ENCODE measurements at regions not wholly inside any gene's neighbourhood (a gene's known extent, or its start where the extent isn't known, plus 50 kb on each side); places are given as distances from the start of the nearest gene placed in this dataset.

- Histone ChIP-seq H3K4me1 (ENCODE audit: control insufficient read depth, insufficient read depth, low read length) (no peaks in the 10 kb centered on the region), H3K27me3 (ENCODE audit: control insufficient read depth, insufficient read depth, low read length, poor library complexity, severe bottlenecking) (no peaks in the 10 kb centered on the region), H3K9me3 (ENCODE audit: control insufficient read depth, low read length) (no peaks in the 10 kb centered on the region), H3K27ac (ENCODE audit: insufficient read depth, low read depth, low read length, poor library complexity, severe bottlenecking) (no peak overlapping the region), H3K4me3 (ENCODE audit: insufficient read depth, low read depth, low read length) (no peak overlapping the region), H3K36me3 (ENCODE audit: control insufficient read depth, insufficient read depth, low read length) (no peaks in the 10 kb centered on the region)
- WGBS, 2 experiments = 20 to 41% methylated on average over 1 of the region's 1 CpG
Observed at GRCh38 chr5:167219298-167219697, 1072.1 kb upstream of the WWC1 start.

- Histone ChIP-seq H3K36me3 (ENCODE audit: control insufficient read depth, insufficient read depth, low read length) (no peaks in the 10 kb centered on the region), H3K4me3 (ENCODE audit: insufficient read depth, low read depth, low read length) (no peak overlapping the region), H3K27me3 (ENCODE audit: control insufficient read depth, insufficient read depth, low read length, poor library complexity, severe bottlenecking) (no peaks in the 10 kb centered on the region), H3K27ac (ENCODE audit: insufficient read depth, low read depth, low read length, poor library complexity, severe bottlenecking) (no peak overlapping the region), H3K9me3 (ENCODE audit: control insufficient read depth, low read length) (no peaks in the 10 kb centered on the region), H3K4me1 (ENCODE audit: control insufficient read depth, insufficient read depth, low read length) (no peaks in the 10 kb centered on the region)
- WGBS, 2 experiments = 86% methylated on average over 1 of the region's 1 CpG
Observed at GRCh38 chr5:167226386-167226785, 1065.1 kb upstream of the WWC1 start.

DNA sequence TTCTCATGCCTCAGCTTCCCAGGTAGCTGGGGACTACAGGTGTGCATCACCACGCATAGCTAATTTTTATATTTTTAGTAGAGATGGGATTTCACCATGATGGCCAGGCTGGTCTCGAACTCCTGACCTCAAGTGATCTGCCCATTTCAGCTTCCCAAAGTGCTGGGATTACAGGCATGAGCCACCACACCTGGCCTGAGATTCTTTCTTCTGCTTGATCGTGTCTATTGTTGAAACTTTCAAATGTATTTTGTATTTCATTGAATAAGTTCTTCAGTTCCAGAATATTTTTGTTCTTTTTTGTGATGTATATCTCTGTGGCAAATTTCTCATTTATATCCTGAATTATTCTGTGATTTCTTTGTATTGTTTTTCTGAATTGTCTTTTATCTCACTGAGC is 1063.3 kb upstream of the WWC1 start:
- Histone ChIP-seq H3K4me1 (ENCODE audit: control insufficient read depth, insufficient read depth, low read length) (no peaks in the 10 kb centered on the region), H3K27ac (ENCODE audit: insufficient read depth, low read depth, low read length, poor library complexity, severe bottlenecking) (no peak overlapping the region), H3K9me3 (ENCODE audit: control insufficient read depth, low read length) (no peaks in the 10 kb centered on the region), H3K4me3 (ENCODE audit: insufficient read depth, low read depth, low read length) (no peak overlapping the region), H3K27me3 (ENCODE audit: control insufficient read depth, insufficient read depth, low read length, poor library complexity, severe bottlenecking) (no peaks in the 10 kb centered on the region), H3K36me3 (ENCODE audit: control insufficient read depth, insufficient read depth, low read length) (no peaks in the 10 kb centered on the region)
- 88 to 89% methylated on average over 3 of the region's 3 CpGs for WGBS, 2 experiments

DNA sequence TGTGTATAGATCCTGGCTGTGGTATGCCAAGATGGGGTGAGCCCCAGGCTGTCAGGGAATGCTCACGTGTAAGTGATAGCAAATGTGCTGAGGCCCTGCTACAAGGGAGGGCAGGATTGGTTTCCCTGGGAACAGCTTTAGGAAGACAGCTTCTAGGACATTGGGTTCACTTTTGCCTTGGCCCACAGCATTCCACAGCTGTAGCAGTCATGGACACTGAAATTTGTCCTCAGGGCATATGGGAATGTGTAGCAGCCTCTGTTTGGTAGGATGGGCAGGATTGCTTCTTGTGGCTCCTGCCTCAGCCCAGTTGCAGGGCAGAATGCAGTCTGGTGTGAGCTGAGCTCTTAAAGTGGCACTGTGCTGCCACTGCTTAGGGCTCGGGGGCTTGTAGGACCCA is 1061.7 kb upstream of the WWC1 start:
- H3K9me3 ChIP-seq (ENCODE audit: control insufficient read depth, low read length) = no peaks in the 10 kb centered on the region
- H3K27me3 ChIP-seq (ENCODE audit: control insufficient read depth, insufficient read depth, low read length, poor library complexity, severe bottlenecking) = no peaks in the 10 kb centered on the region
- no peaks in the 10 kb centered on the region for H3K4me1 ChIP-seq (ENCODE audit: control insufficient read depth, insufficient read depth, low read length)
- H3K27ac ChIP-seq (ENCODE audit: insufficient read depth, low read depth, low read length, poor library complexity, severe bottlenecking) = no peak overlapping the region
- H3K4me3 ChIP-seq (ENCODE audit: insufficient read depth, low read depth, low read length) = no peak overlapping the region
- WGBS, 2 experiments = 86 to 89% methylated on average over 2 of the region's 2 CpGs
- no peaks in the 10 kb centered on the region for H3K36me3 ChIP-seq (ENCODE audit: control insufficient read depth, insufficient read depth, low read length)

DNA sequence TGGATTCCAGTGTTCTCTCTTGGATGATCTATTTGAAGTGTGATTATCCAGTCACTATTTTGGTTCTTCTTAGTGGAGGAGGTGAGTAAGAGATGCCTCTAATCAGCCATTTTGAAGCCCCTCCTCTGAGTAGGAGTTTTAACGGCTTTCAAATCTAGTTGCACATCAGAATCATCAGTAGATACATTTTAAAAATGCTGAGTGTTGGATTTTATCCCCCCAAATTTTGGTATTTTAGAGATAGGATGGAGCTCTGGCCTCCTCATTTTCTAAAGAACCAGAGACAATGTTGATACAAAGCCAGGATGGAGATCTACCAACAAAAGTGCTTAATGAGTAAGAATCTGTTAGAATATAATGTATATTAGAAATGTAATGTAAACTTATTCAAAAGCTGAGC is 1061.0 kb upstream of the WWC1 start:
- Histone ChIP-seq H3K4me1 (ENCODE audit: control insufficient read depth, insufficient read depth, low read length) (no peaks in the 10 kb centered on the region), H3K9me3 (ENCODE audit: control insufficient read depth, low read length) (no peaks in the 10 kb centered on the region), H3K4me3 (ENCODE audit: insufficient read depth, low read depth, low read length) (no peak overlapping the region), H3K36me3 (ENCODE audit: control insufficient read depth, insufficient read depth, low read length) (no peaks in the 10 kb centered on the region), H3K27ac (ENCODE audit: insufficient read depth, low read depth, low read length, poor library complexity, severe bottlenecking) (no peak overlapping the region), H3K27me3 (ENCODE audit: control insufficient read depth, insufficient read depth, low read length, poor library complexity, severe bottlenecking) (no peaks in the 10 kb centered on the region)
- WGBS, 2 experiments = 100% methylated on average over 1 of the region's 1 CpG; no CpG with 5 or more reads in 1 of the 2 experiments

GRCh38 chr5:167232675-167233311 is 1058.7 kb upstream of the WWC1 start:
- Histone ChIP-seq H3K36me3 (ENCODE audit: control insufficient read depth, insufficient read depth, low read length) (no peaks in the 10 kb centered on the region), H3K4me1 (ENCODE audit: control insufficient read depth, insufficient read depth, low read length) (no peaks in the 10 kb centered on the region), H3K27me3 (ENCODE audit: control insufficient read depth, insufficient read depth, low read length, poor library complexity, severe bottlenecking) (no peaks in the 10 kb centered on the region), H3K27ac (ENCODE audit: insufficient read depth, low read depth, low read length, poor library complexity, severe bottlenecking) (no peak overlapping the region), H3K9me3 (ENCODE audit: control insufficient read depth, low read length) (no peaks in the 10 kb centered on the region), H3K4me3 (ENCODE audit: insufficient read depth, low read depth, low read length) (no peak overlapping the region)
- WGBS, 2 experiments = 92 to 95% methylated on average over 3 of the region's 3 CpGs

DNA sequence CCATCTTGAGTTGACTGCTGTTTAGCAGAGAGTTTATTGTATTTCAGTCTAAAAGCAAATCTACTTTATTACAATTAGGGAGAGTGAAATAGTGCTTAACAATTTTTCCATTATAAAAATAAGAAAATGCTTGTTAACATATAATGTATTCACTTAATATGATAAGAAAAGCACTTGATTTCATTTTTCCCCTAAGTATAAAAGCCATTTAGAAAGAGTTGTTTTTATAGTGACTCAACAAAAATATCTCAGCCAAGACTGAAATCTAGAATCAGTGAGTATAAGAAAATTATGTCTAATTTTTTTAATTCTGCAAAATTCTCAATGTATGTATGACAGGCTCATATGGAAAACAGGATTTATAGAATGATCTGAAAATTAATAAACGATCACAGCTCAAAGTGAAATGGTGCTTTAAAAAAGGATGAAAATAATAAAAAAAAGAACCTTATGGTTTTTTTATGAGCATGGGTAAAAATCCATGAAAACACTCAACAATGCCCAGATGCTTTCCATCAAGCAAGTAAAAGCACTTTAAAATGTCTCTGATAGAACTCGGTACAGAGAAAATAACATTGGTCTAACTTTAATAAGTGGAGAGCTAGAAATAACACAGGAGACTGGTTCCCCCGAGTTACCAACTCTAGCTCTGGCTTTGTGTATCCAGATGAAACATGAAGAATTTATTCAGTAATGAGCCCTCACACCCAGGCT is 1057.8 kb upstream of the WWC1 start:
- WGBS, 2 experiments = 92 to 94% methylated on average over 3 of the region's 3 CpGs
- Histone ChIP-seq H3K9me3 (ENCODE audit: control insufficient read depth, low read length) (no peaks in the 10 kb centered on the region), H3K27ac (ENCODE audit: insufficient read depth, low read depth, low read length, poor library complexity, severe bottlenecking) (no peak overlapping the region), H3K4me1 (ENCODE audit: control insufficient read depth, insufficient read depth, low read length) (no peaks in the 10 kb centered on the region), H3K4me3 (ENCODE audit: insufficient read depth, low read depth, low read length) (no peak overlapping the region), H3K36me3 (ENCODE audit: control insufficient read depth, insufficient read depth, low read length) (no peaks in the 10 kb centered on the region), H3K27me3 (ENCODE audit: control insufficient read depth, insufficient read depth, low read length, poor library complexity, severe bottlenecking) (no peaks in the 10 kb centered on the region)

- Histone ChIP-seq H3K4me3 (ENCODE audit: insufficient read depth, low read depth, low read length) (no peak overlapping the region), H3K36me3 (ENCODE audit: control insufficient read depth, insufficient read depth, low read length) (no peaks in the 10 kb centered on the region), H3K9me3 (ENCODE audit: control insufficient read depth, low read length) (no peaks in the 10 kb centered on the region), H3K4me1 (ENCODE audit: control insufficient read depth, insufficient read depth, low read length) (no peaks in the 10 kb centered on the region), H3K27ac (ENCODE audit: insufficient read depth, low read depth, low read length, poor library complexity, severe bottlenecking) (no peak overlapping the region), H3K27me3 (ENCODE audit: control insufficient read depth, insufficient read depth, low read length, poor library complexity, severe bottlenecking) (no peaks in the 10 kb centered on the region)
- WGBS, 2 experiments = 92 to 95% methylated on average over 6 of the region's 6 CpGs
Observed at GRCh38 chr5:167241436-167242067, 1049.9 kb upstream of the WWC1 start.

- Histone ChIP-seq H3K9me3 (ENCODE audit: control insufficient read depth, low read length) (no peaks in the 10 kb centered on the region), H3K36me3 (ENCODE audit: control insufficient read depth, insufficient read depth, low read length) (no peaks in the 10 kb centered on the region), H3K27ac (ENCODE audit: insufficient read depth, low read depth, low read length, poor library complexity, severe bottlenecking) (no peak overlapping the region), H3K4me3 (ENCODE audit: insufficient read depth, low read depth, low read length) (no peak overlapping the region), H3K4me1 (ENCODE audit: control insufficient read depth, insufficient read depth, low read length) (no peaks in the 10 kb centered on the region), H3K27me3 (ENCODE audit: control insufficient read depth, insufficient read depth, low read length, poor library complexity, severe bottlenecking) (no peaks in the 10 kb centered on the region)
- WGBS, 2 experiments = 95 to 96% methylated on average over 3 to 4 of the region's 4 CpGs
Observed at GRCh38 chr5:167242701-167243100, 1048.7 kb upstream of the WWC1 start.

GRCh38 chr5:167243463-167243862 is 1048.0 kb upstream of the WWC1 start:
- H3K27me3 ChIP-seq (ENCODE audit: control insufficient read depth, insufficient read depth, low read length, poor library complexity, severe bottlenecking) = no peaks in the 10 kb centered on the region
- H3K4me1 ChIP-seq (ENCODE audit: control insufficient read depth, insufficient read depth, low read length) = no peaks in the 10 kb centered on the region
- no peak overlapping the region for H3K4me3 ChIP-seq (ENCODE audit: insufficient read depth, low read depth, low read length)
- H3K27ac ChIP-seq (ENCODE audit: insufficient read depth, low read depth, low read length, poor library complexity, severe bottlenecking) = no peak overlapping the region
- H3K36me3 ChIP-seq (ENCODE audit: control insufficient read depth, insufficient read depth, low read length) = no peaks in the 10 kb centered on the region
- no peaks in the 10 kb centered on the region for H3K9me3 ChIP-seq (ENCODE audit: control insufficient read depth, low read length)
- WGBS, 2 experiments = 90 to 96% methylated on average over 2 of the region's 2 CpGs

Measured in ectodermal cell (in vitro differentiated cells).